Stimulated activated CD4-positive, alpha-beta T cell treated with anti-CD3 and anti-CD28 coated beads, Interleukin-15, amount 100 ng/mL, for 24 hours (primary cell): ENCODE measurements at regions not wholly inside any gene's neighbourhood (a gene's known extent, or its start where the extent isn't known, plus 50 kb on each side); places are given as distances from the start of the nearest gene placed in this dataset.

ENCODE experiments used
- DNase-seq: peaks from one replicate; pipeline ENCODE4 v3.0.0-alpha.2; 2020

DNA sequence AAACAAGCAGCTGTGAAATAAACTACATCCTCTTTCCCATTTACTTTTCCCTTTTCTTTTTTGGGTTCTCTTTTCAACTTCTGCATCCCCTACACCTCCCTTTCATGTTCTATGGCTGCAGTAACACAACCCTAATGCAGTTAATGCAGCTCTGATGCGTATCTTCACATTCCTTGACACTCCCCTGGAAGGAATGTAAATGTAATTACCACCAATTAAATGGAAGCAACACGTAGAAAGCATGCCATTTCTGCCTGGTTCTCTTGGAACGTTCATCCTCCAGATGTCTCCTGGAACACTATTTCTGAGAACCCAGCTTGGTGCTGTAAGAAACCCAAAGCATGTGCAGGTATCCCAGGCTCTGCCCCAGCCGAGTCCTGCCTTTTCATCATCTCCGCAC is 166.8 kb upstream of the FREM2 start:
- DNase-seq = no peak

DNA sequence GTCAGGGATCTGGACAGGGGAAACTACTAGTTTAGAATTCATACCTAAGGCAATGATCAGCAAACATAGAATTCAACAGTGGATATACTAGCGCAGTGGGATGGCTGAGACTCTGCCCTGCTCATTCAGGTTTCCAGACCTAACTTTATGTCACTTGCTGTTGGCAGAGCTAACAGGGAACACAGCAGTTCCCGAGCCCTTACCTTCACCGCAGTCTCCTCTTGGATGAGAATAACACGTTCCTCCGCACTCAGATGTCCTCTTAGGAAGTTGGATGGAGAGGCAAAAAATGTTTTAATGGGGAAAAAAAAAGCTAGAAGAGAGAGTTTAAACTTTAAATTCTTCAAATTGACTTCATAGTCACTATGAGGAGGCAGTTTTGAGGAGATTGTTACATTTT is 159.7 kb upstream of the FREM2 start:
- DNase-seq = no peak

DNA sequence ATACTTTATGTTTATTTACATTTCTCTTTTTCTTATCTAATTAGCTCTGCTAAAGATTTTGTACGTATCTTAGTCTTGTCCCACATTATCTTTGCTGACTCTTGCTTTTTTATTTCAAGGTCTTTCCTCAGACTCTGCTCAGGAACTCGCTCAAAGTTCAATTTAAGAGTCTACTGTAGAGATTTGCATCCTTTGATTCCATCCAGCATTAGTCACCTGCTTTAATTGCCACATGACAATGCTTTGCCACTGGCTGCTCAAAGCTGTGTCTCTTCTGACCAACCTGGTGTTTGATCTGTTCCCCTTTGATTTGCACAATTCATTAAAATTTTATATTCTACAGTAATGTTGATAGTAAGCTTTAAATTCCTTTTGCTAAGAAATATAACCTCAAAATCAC is 157.9 kb upstream of the FREM2 start:
- DNase-seq = no peak

DNA sequence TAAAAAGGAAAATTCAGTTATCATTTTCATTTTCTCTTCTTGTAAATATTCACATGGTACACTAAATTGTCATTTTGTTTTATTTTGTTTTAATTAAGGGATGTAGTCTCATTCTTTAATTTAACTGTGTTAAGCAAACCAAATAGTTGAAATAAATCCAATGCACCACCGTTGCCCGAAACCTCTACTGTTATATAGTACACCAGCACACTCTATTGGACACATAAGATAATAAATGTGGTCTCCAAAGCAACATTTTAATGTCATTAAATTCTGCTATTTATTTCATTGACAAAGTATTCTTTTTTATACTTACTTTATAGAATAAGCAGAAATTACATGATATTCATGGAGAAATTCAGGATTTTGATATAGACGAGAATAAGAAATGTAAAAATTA is 156.4 kb upstream of the FREM2 start:
- DNase-seq = no peak

DNA sequence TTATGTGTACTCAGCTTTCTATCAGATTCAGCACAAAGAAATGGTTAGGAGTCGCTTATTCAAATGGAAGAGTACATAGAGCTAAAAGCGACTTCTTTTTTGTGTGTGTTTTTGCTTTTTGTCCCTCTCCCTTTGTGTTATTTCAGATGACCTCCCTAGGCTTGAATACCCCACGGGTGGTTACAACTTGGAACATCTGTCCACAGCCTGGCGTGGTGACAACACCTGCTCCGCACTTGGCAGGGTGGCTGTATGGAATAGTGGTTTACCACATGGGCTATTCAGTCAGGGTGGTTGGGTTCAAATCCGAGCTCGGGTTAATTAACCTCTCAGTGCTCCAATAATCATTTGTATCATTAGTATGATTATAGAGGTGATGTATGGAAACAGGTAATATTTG is 151.6 kb upstream of the FREM2 start:
- no peak for DNase-seq

DNA sequence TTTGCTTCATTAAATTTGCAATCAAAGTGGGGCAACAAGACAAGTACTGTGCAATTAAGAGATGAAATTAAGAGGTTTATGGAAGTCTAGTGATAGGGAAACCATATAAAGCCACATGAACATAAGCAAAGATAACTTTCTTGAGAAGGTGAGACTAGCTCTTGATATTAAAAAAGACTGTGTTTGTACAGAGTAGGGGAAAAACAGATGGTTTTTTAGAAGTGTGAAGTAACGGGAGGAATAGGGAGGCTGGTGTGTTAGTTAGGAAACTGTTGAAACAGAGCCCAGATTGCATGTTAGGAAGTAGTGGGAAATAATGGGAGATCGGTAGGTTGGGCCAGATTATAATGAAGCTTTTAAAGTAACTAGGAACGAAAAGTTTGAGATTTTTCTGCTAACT is 149.8 kb upstream of the FREM2 start:
- DNase-seq = no peak

DNA sequence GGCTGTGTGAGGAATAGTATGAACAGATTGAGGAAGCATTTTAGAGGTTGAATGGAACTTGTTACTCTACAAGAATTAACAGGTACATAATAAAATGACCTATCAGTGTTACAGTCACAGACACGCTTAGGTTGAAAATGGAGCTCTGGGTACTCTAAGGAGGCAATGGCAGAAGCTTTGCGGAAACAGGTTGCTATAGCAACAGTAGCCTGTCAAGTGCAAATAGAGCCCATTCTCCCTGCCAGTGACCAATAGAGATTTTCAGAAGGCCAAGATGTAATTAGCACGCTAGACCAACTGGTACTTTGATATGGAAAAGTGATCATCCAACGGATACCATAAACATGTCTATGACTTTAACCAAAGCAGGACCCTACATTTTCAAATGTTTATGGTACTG is 148.5 kb upstream of the FREM2 start:
- DNase-seq = no peak

DNA sequence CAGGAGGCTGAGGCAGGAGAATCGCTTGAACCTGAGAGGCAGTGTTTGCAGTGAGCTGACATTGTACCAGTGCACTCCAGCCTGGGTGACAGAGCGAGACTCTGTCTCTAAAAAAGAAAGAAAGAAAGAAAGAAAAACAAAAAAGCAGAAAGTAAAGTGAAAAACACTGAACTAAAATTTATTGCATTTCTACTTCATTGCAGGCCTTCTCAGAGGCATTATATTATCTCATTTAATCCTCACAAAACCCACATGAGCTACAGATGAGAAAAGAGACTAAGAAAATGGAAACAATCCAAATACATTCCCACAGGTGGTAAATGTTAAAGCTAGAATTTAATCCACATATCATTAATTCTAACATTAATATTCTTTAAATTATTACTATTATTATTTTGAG is 147.2 kb upstream of the FREM2 start:
- DNase-seq = no peak

DNA sequence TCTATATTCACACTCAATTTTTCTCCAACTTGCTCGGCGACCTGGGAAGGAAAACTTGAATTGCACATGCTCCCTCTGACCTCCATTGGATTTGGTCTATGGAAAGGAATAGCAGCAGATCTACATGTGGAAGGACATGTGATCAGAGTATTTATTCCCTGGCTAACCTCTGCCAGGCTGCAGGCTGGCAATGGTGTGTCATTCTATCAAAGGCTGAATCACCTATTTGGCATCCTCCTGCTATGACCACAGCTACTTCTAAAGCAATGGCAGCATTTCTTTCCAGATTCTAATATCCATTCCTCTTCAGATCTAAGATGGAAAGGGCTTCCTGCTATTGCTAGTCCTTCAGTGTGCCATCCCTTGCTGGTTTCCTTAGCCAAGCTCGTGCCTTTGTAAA is 144.3 kb upstream of the FREM2 start:
- DNase-seq = no peak

DNA sequence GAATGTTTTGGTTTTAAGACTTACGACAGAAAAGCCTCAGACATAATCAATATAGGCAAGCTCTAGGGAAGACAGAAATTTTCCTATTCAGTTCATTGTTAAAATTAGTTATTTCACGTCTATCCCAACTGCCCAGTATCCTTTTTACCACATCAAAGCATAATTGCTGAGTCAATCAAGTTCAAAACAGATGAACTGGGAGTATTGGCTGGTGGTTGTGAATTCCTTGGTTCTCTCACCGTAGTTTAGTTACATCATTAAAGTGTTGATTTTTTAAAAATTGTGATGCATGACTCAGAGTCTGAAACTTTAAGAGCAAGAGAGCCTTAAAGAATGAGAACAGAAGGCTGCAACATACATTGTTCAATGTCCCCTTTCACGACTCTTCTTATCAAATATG is 143.3 kb upstream of the FREM2 start:
- no peak for DNase-seq

DNA sequence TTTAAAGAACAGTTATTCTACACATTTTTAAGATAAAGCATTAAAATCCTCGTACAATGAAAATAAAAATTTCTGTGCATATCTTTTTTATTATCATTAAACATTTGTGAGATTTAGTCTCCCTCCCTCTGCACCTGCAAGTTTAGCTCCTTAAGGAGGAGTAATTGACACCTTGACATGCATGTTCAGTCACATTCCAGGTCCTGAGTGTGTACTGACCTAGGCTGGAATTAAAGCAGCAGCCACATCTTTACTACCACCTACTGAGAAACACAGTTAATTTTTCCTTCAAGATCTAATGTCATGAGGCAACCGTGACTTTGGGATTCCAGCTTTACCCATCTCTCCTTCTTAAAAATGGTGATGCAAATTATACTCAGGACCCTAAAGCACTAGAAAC is 123.1 kb upstream of the FREM2 start:
- DNase-seq = no peak

DNA sequence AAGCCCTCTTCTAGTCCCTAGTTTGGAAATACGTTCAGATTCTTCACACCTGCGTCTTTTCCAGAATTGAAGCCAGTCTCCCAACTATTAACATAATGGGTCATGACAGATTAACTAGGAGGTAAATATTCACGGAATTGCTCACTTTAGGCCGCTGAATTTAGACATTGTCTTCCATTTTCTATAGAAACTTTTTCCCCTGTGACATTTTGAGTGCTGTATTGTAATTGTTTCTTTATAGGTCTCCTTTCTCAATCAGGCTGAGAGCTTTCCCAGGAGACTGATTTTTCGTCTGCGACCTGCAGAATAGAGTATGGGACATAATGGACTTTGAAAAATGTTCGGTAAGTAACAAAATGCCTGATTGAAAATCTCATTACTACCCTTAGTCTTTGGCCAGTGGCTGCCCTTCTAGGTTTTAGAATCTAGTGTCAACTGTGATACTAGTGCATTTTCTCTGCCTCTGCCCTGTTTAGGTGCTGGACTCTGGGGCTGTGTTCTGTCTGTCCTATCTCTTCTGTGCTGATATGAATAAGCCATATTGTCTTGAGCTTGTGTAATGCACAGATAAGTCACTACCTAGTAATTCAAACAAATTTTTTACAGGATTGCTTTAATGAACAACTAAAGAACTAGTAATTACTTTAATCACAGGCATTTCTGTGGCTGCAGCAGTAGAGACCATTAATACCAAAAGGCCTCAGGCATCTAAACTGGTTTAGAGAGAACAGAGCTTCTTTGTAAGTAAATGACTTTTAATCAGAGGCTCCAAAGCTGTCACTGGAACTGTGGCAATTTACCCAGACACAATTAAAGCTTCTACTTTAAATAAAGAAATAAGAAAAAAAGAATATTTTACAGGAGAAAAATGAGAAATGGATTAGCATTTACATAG is 122.4 kb upstream of the FREM2 start:
- DNase-seq = no peak

DNA sequence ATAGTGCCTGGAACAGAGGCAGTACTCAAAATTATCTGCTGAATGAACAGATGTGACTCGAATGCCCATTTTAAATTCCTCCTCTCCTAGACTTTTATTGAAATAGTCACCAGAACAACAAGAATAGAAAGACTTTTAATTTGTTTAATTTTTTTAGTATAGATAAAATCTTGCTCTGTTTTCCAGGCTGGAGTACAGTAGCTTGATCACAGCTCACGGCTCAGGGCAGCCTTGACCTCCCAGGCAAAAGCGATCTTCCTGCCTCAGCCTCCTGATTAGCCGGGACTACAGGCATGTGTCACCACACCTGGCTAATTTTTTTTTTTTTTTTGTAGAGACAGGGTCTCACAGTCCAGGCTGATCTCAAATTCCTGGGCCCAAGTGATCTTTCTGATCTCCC is 120.9 kb upstream of the FREM2 start:
- DNase-seq = no peak

DNA sequence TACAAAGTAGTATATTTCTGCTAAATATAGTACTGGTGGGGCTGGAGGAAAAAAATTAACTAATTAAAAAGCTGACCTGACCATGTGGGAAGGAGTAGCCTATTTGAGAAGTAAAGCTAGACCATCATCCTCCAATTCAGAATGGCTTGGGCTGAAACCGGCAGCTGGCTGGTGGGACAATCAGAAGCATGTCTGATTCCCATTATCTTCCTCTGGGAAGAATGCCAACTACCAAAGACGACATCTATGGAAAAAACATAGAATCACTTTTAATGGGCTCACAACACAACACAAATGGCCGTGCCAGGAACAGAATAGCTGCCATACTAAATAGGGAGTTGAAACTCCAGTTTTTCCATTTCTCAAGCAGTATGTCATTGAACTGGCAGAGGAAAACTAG is 120.4 kb upstream of the FREM2 start:
- no peak for DNase-seq

DNA sequence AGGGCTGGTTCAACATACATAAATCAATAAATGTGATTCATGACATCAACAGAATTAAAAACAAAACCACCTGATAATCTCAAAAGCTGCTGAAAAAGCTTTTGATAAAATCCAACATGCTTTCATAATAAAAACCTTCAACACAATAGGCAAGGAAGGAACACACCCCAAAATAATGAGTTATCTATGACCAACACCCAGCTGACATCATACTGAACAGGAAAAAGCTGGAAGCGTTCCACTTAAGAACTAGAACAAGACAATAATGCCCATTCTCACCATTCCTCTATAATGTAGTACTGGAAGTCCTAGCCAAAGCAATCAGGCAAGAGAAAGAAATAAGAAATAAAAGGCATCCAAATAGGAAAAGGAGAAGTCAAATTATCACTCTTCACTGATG is 116.2 kb upstream of the FREM2 start:
- no peak for DNase-seq

DNA sequence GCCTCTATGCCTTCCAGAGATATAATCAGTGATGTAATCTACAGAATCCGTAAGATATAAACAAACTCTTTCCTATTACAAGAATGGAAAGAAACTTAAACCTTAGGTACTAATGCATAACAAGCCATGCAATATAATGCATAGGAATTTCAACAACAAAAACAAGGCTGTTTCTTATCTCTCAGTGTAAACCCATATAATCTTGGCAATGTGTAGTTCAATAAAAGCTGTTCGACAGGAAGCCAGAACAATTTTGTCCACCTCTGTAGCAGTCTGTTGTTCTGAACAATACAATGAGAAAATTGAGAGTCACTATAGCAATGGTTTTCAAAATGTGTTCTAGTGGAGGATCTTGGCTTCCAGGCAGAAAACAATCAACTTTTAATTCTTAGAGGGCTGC is 111.5 kb upstream of the FREM2 start:
- DNase-seq = no peak

DNA sequence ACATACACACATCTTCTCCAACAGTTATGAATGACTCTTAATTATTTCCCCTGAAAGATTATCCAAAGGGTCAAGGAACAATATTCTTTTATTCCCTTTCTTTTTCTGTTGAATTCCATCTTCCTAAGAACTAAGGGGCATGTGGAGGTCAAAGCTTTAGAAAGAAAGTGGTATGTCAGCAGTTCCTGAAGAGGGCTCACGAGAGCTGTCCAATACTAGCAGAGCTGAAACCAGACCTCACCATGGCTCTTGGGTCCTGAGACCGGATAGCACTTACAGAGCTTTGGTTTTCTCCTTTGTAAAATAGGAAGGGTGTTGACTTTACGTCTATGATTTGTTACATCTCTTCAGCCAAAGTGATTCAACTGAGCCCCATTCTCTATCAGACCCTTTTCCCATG is 109.8 kb upstream of the FREM2 start:
- no peak for DNase-seq

DNA sequence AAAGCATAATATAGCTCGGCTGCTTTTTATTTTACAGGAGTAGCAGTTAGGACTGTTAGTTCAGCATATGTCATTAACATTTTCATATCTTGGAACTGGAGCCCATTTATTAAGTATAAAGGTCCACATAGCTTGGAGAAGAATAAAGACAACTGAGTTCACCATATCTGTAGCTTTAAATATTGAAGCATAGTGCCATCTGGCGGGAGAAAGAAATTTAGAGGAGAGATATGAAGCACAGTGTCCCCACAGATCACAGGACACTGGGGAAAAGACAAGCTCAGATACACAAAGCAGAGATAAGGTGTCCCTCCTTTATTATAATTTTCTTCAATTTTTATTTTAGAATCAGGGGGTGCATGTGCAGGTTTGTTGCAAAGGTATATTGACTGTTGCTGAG is 104.7 kb upstream of the FREM2 start:
- no peak for DNase-seq

DNA sequence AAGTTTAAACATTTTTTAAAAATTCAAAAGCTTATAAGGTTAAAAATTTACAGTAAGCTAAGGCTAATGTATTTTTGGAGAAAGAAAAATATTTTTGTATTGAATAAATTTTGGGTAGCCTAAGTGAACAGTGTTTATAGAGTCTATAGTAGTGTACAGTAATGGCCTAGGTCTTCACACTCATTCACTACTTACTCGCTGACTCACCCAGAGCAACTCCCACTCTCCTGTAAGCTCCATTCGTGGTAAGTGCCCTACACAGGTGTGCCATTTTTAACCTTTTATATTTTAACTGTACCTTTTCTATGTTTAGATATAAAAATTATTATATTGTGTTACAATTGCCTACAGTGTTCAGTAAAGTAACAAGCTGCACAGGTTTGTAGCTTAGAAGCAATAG is 96.6 kb upstream of the FREM2 start:
- DNase-seq = no peak

DNA sequence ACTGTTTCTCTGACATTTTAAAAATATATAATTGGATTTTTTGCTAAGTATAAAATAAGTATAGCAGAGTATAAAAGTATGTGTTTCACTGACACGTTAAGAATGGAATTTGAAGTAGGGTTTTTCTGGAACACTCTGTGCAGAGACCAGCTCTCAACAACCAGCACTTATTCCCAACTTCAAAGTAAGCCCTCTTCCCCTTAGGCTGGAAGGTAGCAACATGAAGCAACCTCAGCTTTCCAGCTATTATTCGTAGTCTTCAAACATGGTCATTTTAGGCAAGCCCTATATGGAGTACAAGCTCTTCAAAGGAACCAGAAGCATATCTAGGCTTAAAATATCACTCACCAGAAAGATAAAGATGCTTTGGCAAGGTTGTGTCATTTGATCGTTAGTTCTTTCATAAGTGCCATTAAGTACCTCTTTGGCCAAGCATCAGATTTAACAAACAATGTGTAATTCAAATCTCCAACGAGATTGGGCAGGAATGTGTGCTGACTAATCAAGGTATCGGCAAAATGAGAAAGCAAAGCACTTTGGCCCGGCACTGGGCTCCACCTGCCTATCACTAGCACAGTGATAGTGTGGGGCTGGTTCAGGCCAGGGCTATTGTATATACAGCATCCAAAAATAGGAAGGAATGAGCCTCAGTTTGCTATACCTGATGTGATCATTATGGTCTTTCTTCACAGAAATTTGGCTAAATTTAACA is 95.9 kb upstream of the FREM2 start:
- no peak for DNase-seq

DNA sequence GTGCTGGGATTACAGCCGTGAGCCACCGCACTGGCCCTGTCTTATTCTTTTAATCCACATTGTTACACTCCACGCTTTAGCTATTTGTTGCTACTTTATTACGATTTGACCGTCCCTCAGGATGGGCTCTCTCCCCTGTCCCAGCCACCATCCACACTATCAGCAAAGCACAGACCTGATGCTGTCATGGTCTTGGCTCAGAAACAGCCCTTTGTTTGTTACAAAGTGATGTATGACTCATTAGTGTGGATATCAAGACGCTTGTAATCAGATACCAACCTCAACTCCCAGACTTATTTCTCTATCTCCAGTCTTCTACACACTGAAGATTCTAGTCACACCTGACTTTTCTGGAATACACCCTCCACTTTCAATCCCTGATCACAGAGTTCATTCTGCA is 84.6 kb upstream of the FREM2 start:
- DNase-seq = no peak

DNA sequence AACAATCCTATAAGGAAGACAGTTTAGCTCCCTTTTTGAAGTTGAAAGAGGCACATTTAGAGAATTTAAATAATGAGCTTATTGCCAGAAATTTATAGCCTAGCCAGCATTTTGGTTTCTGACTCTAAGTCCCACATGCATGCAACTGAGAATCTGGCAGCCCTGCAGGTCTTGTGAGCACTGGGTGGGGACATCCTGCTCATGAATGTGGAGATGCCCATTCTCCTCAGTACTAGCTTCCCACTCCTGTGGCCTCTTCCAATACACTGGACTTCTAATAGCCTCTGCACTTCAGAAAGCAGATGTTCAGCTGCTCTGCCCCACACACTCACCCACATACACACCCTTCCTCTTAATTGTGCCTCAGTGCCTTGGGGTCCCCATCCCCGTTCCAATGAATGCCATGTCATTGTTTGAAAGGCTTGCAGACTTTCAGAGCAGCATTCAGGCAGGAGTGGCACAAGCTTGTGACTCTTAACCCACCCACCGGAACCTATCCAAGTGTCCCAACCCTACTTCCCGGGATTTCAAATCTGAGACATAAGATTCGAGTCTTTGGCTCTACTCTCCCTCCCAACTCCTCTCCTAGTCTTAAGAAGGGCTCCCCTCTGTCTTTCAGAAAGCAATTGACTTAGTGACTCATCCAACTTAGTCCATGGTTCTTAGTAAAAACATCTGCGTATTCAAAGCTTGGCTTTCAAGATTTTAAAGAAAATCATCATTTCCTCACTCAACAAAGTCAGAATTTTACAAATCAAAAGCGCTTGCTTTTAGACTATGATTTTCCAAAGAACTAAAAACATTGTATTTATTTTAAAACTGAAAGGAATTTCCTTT is 80.0 kb upstream of the FREM2 start:
- no peak for DNase-seq

DNA sequence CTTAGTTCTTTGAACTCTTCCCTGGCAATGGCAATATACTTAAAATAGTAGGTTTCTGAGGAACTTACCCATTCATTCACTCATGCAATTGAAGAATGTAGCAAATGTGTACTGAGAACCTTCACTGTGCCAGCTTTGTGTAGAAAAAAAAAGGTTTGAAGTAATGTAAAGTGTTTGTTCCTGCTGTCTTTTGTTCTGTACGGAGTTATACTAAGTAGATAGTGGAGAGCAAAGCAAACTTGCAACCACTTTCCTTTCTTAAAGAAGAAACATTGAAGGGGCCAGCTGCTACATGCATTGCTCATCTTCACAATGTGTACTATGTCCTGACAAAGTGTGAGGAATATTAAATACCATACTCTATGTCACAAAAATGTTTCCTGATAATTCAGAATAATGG is 68.9 kb upstream of the FREM2 start:
- no peak for DNase-seq

DNA sequence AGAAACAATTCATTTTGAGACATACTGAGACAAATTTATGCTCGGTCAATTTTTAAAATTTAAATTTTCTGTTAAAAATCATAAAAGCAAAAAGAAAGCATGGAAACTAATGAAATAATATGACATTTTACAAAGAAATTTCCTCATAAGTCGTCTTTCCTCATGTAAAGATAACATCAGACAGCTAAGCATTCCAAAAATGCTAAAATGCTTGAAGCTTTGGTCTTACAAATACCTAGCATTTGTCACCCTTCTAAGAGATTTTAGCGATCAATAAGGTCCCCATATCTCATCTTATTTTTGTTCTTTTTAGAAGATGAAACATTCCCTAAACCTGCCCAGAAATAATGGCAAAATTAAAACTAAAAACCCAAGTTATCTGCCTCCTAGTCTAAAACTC is 68.5 kb upstream of the FREM2 start:
- no peak for DNase-seq
